ENCODE measurements at regions not wholly inside any gene's neighbourhood (a gene's known extent, or its start where the extent isn't known, plus 50 kb on each side); places are given as distances from the start of the nearest gene placed in this dataset.

DNA sequence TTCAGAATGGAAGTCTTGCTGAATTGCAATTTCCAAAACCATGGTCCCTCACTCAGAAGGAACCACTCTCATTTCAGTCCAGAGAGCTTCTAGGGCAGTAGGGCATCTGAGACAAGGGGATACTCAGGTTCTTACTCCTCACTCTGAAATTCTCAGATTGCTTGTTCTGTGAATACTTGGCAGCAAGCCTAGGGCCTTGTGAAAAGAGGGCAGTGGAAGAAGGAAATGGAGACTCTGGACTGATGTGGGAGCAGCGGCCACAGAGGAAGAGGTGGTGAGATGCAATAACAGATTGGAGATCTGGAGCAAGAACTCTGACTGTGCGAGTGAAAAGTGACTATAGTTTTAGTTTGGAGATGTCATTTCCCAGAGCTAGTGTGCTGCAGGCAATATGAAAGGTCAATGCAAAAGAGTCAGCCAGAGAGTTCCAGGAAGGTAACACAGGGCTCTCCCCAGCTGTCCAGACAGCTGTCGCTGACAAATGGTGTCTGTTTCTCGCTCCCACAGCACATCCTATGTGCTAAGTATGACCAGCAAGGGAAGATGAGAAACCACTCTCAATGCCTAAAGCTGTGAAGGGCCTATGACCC lies 291.6 kb upstream of the KIAA1217 start:
- TF ChIP-seq, protein P1, sequence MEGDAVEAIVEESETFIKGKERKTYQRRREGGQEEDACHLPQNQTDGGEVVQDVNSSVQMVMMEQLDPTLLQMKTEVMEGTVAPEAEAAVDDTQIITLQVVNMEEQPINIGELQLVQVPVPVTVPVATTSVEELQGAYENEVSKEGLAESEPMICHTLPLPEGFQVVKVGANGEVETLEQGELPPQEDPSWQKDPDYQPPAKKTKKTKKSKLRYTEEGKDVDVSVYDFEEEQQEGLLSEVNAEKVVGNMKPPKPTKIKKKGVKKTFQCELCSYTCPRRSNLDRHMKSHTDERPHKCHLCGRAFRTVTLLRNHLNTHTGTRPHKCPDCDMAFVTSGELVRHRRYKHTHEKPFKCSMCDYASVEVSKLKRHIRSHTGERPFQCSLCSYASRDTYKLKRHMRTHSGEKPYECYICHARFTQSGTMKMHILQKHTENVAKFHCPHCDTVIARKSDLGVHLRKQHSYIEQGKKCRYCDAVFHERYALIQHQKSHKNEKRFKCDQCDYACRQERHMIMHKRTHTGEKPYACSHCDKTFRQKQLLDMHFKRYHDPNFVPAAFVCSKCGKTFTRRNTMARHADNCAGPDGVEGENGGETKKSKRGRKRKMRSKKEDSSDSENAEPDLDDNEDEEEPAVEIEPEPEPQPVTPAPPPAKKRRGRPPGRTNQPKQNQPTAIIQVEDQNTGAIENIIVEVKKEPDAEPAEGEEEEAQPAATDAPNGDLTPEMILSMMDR (IDR thresholded peaks at IDR 0.05; ENCODE audit: insufficient read depth, low read depth, low read length) = no peak
- no peak for TF ChIP-seq EZH2 (IDR thresholded peaks at IDR 0.05; ENCODE audit: insufficient read depth, low read length)

Measured in astrocyte (in vitro differentiated cells and primary cell).